ENCODE measurements at regions not wholly inside any gene's neighbourhood (a gene's known extent, or its start where the extent isn't known, plus 50 kb on each side); places are given as distances from the start of the nearest gene placed in this dataset.

- H3K18ac ChIP-seq (ENCODE audit: low read depth in 1 of 2, low read length in 2 of 2) = no peak overlapping the region
- no peak overlapping the region for H2AFZ ChIP-seq (ENCODE audit: low read depth, low read length)
- H3K9ac ChIP-seq (ENCODE audit: low read length) = no peak overlapping the region
- no peak overlapping the region for H2BK5ac ChIP-seq (ENCODE audit: low read depth, low read length, poor library complexity, severe bottlenecking)
- H3K4me2 ChIP-seq (ENCODE audit: low read length, poor library complexity, severe bottlenecking) = no peak overlapping the region
- no peak overlapping the region for H2AK5ac ChIP-seq (ENCODE audit: low read length, severe bottlenecking)
- no peak overlapping the region for H3K23ac ChIP-seq (ENCODE audit: low read length in 2 of 2)
- H2BK12ac ChIP-seq (ENCODE audit: low read length in 2 of 2) = no peak overlapping the region
- H3K27me3 ChIP-seq (ENCODE audit: control insufficient read depth in 1 of 2, insufficient read depth in 1 of 2, low read length in 2 of 2) = no peaks in the 10 kb centered on the region
- H3K9me3 ChIP-seq (ENCODE audit: control insufficient read depth, low read length) = peaks cover 8% of the 10 kb centered on the region
- no peak overlapping the region for H3K14ac ChIP-seq (ENCODE audit: low read length in 2 of 2)
- no peaks in the 10 kb centered on the region for H3K4me1 ChIP-seq (ENCODE audit: control insufficient read depth, insufficient read depth, low read depth, low read length)
- no peak overlapping the region for H3K4me3 ChIP-seq (ENCODE audit: insufficient read depth in 1 of 2, low read depth in 1 of 2, low read length in 2 of 2)
- H2BK15ac ChIP-seq (ENCODE audit: low read depth, poor library complexity, severe bottlenecking) = no peak overlapping the region
- no peak overlapping the region for H4K8ac ChIP-seq (ENCODE audit: low read length)
- H3K36me3 ChIP-seq (ENCODE audit: control insufficient read depth in 1 of 2, insufficient read depth in 2 of 2, low read depth in 1 of 2, low read length in 2 of 2) = no peaks in the 10 kb centered on the region
- H4K91ac ChIP-seq (ENCODE audit: low read length) = no peak overlapping the region
- no peaks in the 10 kb centered on the region for H3K79me1 ChIP-seq (replicated peaks; ENCODE audit: low read length, poor library complexity, severe bottlenecking)
- no peak overlapping the region for H3K4ac ChIP-seq (ENCODE audit: low read depth in 1 of 2, low read length in 2 of 2)
- H3K27ac ChIP-seq (ENCODE audit: low read length, poor library complexity, severe bottlenecking) = no peak overlapping the region
- WGBS = 80% methylated on average over 1 of the region's 1 CpG
- H2BK120ac ChIP-seq (ENCODE audit: low read depth, low read length) = no peak overlapping the region
- no peak for DNase-seq
These were observed 1122.8 kb upstream of the CELF4 start for GRCh38 chr18:38688416-38688815.

- no peak overlapping the region for H2BK15ac ChIP-seq (ENCODE audit: low read depth, poor library complexity, severe bottlenecking)
- no peaks in the 10 kb centered on the region for H3K27me3 ChIP-seq (ENCODE audit: control insufficient read depth in 1 of 2, insufficient read depth in 1 of 2, low read length in 2 of 2)
- H3K4me1 ChIP-seq (ENCODE audit: control insufficient read depth, insufficient read depth, low read depth, low read length) = no peaks in the 10 kb centered on the region
- H2BK12ac ChIP-seq (ENCODE audit: low read length in 2 of 2) = no peak overlapping the region
- no peak overlapping the region for H3K4me2 ChIP-seq (ENCODE audit: low read length, poor library complexity, severe bottlenecking)
- H4K91ac ChIP-seq (ENCODE audit: low read length) = no peak overlapping the region
- no peak overlapping the region for H3K14ac ChIP-seq (ENCODE audit: low read length in 2 of 2)
- H2BK120ac ChIP-seq (ENCODE audit: low read depth, low read length) = no peak overlapping the region
- H3K79me1 ChIP-seq (replicated peaks; ENCODE audit: low read length, poor library complexity, severe bottlenecking) = no peaks in the 10 kb centered on the region
- H3K9ac ChIP-seq (ENCODE audit: low read length) = no peak overlapping the region
- H4K8ac ChIP-seq (ENCODE audit: low read length) = no peak overlapping the region
- no peak overlapping the region for H3K4me3 ChIP-seq (ENCODE audit: insufficient read depth in 1 of 2, low read depth in 1 of 2, low read length in 2 of 2)
- no peak overlapping the region for H3K27ac ChIP-seq (ENCODE audit: low read length, poor library complexity, severe bottlenecking)
- no peak overlapping the region for H3K23ac ChIP-seq (ENCODE audit: low read length in 2 of 2)
- H2AK5ac ChIP-seq (ENCODE audit: low read length, severe bottlenecking) = no peak overlapping the region
- H3K18ac ChIP-seq (ENCODE audit: low read depth in 1 of 2, low read length in 2 of 2) = no peak overlapping the region
- peaks cover 8% of the 10 kb centered on the region for H3K9me3 ChIP-seq (ENCODE audit: control insufficient read depth, low read length)
- no peaks in the 10 kb centered on the region for H3K36me3 ChIP-seq (ENCODE audit: control insufficient read depth in 1 of 2, insufficient read depth in 2 of 2, low read depth in 1 of 2, low read length in 2 of 2)
- DNase-seq = no peak
- H2BK5ac ChIP-seq (ENCODE audit: low read depth, low read length, poor library complexity, severe bottlenecking) = no peak overlapping the region
- no peak overlapping the region for H2AFZ ChIP-seq (ENCODE audit: low read depth, low read length)
- H3K4ac ChIP-seq (ENCODE audit: low read depth in 1 of 2, low read length in 2 of 2) = no peak overlapping the region
These were observed 1104.9 kb upstream of the CELF4 start for GRCh38 chr18:38670486-38670885.

GRCh38 chr18:38664929-38665328 lies 1099.3 kb upstream of the CELF4 start:
- no peak overlapping the region for H2BK120ac ChIP-seq (ENCODE audit: low read depth, low read length)
- H2AK5ac ChIP-seq (ENCODE audit: low read length, severe bottlenecking) = no peak overlapping the region
- H3K23ac ChIP-seq (ENCODE audit: low read length in 2 of 2) = no peak overlapping the region
- no peak overlapping the region for H2AFZ ChIP-seq (ENCODE audit: low read depth, low read length)
- no peak overlapping the region for H3K4me3 ChIP-seq (ENCODE audit: insufficient read depth in 1 of 2, low read depth in 1 of 2, low read length in 2 of 2)
- no peak overlapping the region for H4K8ac ChIP-seq (ENCODE audit: low read length)
- H3K4me2 ChIP-seq (ENCODE audit: low read length, poor library complexity, severe bottlenecking) = no peak overlapping the region
- H3K27ac ChIP-seq (ENCODE audit: low read length, poor library complexity, severe bottlenecking) = no peak overlapping the region
- no peaks in the 10 kb centered on the region for H3K36me3 ChIP-seq (ENCODE audit: control insufficient read depth in 1 of 2, insufficient read depth in 2 of 2, low read depth in 1 of 2, low read length in 2 of 2)
- H2BK15ac ChIP-seq (ENCODE audit: low read depth, poor library complexity, severe bottlenecking) = no peak overlapping the region
- H3K18ac ChIP-seq (ENCODE audit: low read depth in 1 of 2, low read length in 2 of 2) = no peak overlapping the region
- peaks cover 2% of the 10 kb centered on the region for H3K9me3 ChIP-seq (ENCODE audit: control insufficient read depth, low read length)
- no peak overlapping the region for H3K4ac ChIP-seq (ENCODE audit: low read depth in 1 of 2, low read length in 2 of 2)
- 90% methylated on average over 1 of the region's 1 CpG for WGBS
- no peaks in the 10 kb centered on the region for H3K4me1 ChIP-seq (ENCODE audit: control insufficient read depth, insufficient read depth, low read depth, low read length)
- H3K9ac ChIP-seq (ENCODE audit: low read length) = no peak overlapping the region
- H2BK12ac ChIP-seq (ENCODE audit: low read length in 2 of 2) = no peak overlapping the region
- no peak overlapping the region for H4K91ac ChIP-seq (ENCODE audit: low read length)
- no peak for DNase-seq
- H3K27me3 ChIP-seq (ENCODE audit: control insufficient read depth in 1 of 2, insufficient read depth in 1 of 2, low read length in 2 of 2) = no peaks in the 10 kb centered on the region
- no peak overlapping the region for H2BK5ac ChIP-seq (ENCODE audit: low read depth, low read length, poor library complexity, severe bottlenecking)
- H3K14ac ChIP-seq (ENCODE audit: low read length in 2 of 2) = no peak overlapping the region
- H3K79me1 ChIP-seq (replicated peaks; ENCODE audit: low read length, poor library complexity, severe bottlenecking) = no peaks in the 10 kb centered on the region

GRCh38 chr18:38663682-38664081 lies 1098.1 kb upstream of the CELF4 start:
- Histone ChIP-seq H3K36me3 (ENCODE audit: control insufficient read depth in 1 of 2, insufficient read depth in 2 of 2, low read depth in 1 of 2, low read length in 2 of 2) (no peaks in the 10 kb centered on the region), H3K14ac (ENCODE audit: low read length in 2 of 2) (no peak overlapping the region), H3K9me3 (ENCODE audit: control insufficient read depth, low read length) (peaks cover 2% of the 10 kb centered on the region), H3K4me3 (ENCODE audit: insufficient read depth in 1 of 2, low read depth in 1 of 2, low read length in 2 of 2) (no peak overlapping the region), H4K91ac (ENCODE audit: low read length) (no peak overlapping the region), H3K4me2 (ENCODE audit: low read length, poor library complexity, severe bottlenecking) (no peak overlapping the region), H2BK12ac (ENCODE audit: low read length in 2 of 2) (no peak overlapping the region), H3K4ac (ENCODE audit: low read depth in 1 of 2, low read length in 2 of 2) (no peak overlapping the region), H2BK5ac (ENCODE audit: low read depth, low read length, poor library complexity, severe bottlenecking) (no peak overlapping the region), H2BK15ac (ENCODE audit: low read depth, poor library complexity, severe bottlenecking) (no peak overlapping the region), H3K18ac (ENCODE audit: low read depth in 1 of 2, low read length in 2 of 2) (no peak overlapping the region), H3K4me1 (ENCODE audit: control insufficient read depth, insufficient read depth, low read depth, low read length) (no peaks in the 10 kb centered on the region), H3K9ac (ENCODE audit: low read length) (no peak overlapping the region), H3K79me1 (replicated peaks; ENCODE audit: low read length, poor library complexity, severe bottlenecking) (no peaks in the 10 kb centered on the region), H3K27me3 (ENCODE audit: control insufficient read depth in 1 of 2, insufficient read depth in 1 of 2, low read length in 2 of 2) (no peaks in the 10 kb centered on the region), H3K23ac (ENCODE audit: low read length in 2 of 2) (no peak overlapping the region), H2BK120ac (ENCODE audit: low read depth, low read length) (no peak overlapping the region), H3K27ac (ENCODE audit: low read length, poor library complexity, severe bottlenecking) (no peak overlapping the region), H2AK5ac (ENCODE audit: low read length, severe bottlenecking) (no peak overlapping the region), H2AFZ (ENCODE audit: low read depth, low read length) (no peak overlapping the region), H4K8ac (ENCODE audit: low read length) (no peak overlapping the region)
- 35% methylated on average over 1 of the region's 1 CpG for WGBS
- no peak for DNase-seq
